22Rv1 (cell line): ENCODE measurements at regions not wholly inside any gene's neighbourhood (a gene's known extent, or its start where the extent isn't known, plus 50 kb on each side); places are given as distances from the start of the nearest gene placed in this dataset.
"Not testable (repeated sequence)": the region's sequence is repeated elsewhere in the genome, so short reads cannot be mapped to it uniquely, and the experiment has no call there.

Experiments used
- H3K27ac ChIP-seq: fragments of 450-650 bp; 2 replicates; pipeline ENCODE4 v1.5.1; 2017
- CTCF ChIP-seq: fragments of 450-650 bp; IDR thresholded peaks from 2 replicates; pipeline ENCODE4 v1.5.1; 2017; ENCODE audit warnings: mild to moderate bottlenecking
- ZFX ChIP-seq: fragments of 450-650 bp; IDR thresholded peaks from 2 replicates; pipeline ENCODE4 v1.6.1; 2017; ENCODE audit warnings: antibody characterized with exemption, borderline replicate concordance

- H3K27ac ChIP-seq, result no peak overlapping the region
- no peak for TF ChIP-seq ZFX
- no peak for TF ChIP-seq CTCF
Observed at GRCh38 chr2:18977409-18977808, 381.0 kb downstream of the OSR1 start.

DNA sequence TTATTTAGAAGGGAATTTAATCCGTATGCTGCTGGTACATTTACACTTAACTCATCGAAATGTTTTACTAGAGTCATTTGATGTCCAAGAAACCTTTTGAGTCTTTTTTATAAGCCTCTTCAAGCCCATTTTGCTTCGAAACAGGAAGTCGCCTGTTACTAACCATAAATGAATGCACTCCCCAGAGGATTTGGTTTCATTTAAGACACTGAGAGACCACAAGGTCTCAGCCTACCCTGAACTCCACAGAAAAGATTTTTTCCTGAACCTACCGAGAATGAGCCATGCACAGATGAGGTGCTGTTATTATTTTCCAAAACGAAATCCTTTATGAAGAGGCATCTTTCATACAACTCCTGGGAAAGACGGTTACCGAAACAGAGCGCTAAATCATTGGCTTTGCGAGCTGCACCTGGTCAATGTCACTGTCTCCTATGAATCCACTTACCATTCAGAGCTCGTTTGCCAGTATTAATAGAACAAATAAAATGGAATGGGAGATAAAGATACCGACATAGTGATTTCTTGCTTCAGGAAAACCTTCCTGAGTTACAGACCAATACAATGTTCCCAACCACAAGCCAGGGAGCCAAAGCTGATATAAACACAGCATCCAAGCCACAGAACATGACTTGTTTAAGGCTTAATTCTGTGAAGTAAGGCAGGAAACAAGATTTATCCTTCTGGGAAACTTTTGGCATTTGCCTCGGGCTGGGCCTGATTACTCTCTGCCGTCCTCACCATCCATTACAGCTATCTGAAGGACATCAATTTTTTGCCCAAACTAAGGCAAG is 382.1 kb downstream of the OSR1 start:
- no peak for TF ChIP-seq ZFX
- TF ChIP-seq CTCF, result no peak
- no peak overlapping the region for H3K27ac ChIP-seq

DNA sequence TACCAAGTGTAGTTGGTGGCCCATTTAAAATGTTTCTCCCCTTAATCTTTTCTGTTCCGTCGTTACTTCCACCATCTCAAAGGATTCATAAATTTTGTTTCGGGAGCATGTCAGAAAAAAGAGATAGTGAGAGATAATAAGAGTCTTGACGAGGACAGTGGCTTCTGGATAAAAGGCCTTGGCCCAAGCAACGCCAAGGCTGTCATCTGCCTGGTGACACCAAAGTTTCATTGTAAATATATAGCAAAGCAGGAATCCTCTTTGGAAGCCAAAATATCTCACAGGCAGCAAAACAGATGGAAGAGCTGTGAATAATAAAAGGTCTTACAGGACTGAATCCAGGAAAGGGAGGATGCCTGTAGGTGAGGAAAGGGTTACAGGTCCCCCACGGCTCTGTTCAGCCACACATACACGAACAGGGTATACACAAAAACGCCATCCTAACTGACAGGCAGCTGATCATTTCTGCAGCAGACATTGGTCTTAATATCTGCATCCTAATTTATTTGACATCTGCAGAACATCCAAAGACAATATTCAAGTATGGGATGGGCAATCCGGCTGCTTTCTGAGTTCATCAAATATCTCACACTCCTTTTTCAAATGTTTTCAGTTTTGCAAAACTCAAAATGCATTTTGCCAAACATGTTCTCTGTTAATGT is 382.8 kb downstream of the OSR1 start:
- TF ChIP-seq CTCF (no peak), ZFX (no peak)
- H3K27ac ChIP-seq, result no peak overlapping the region

- TF ChIP-seq ZFX, result no peak
Observed at GRCh38 chr2:18971628-18972027, 382.3 kb upstream of the NT5C1B start.

GRCh38 chr2:18971069-18971378 is 381.7 kb upstream of the NT5C1B start:
- no peak for TF ChIP-seq ZFX
- TF ChIP-seq CTCF, result no peak
- peak overlapping the region; percentile 65 for H3K27ac ChIP-seq

More at GRCh38 chr2:18971628-18972027, 382.3 kb upstream of the NT5C1B start:
- peak overlapping the region; percentile 65 for H3K27ac ChIP-seq

DNA sequence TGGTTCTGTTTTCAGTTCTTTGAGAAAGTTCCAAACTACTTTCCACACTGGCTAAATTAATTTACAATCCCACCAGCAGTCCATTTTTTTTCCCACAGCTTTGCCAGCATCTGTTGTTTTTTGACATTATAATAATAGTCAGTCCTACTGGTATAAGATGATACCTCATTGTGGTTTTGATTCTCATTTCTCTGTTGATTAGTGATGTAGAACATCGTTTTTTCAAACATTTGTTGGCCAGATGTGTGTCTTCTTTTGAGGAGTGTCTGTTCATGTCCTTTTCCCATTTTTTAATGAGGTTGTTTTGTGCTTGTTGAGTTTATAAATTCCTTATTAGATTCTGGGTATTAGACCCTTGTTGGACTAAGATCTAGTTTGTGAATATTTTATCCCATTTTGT is 376.8 kb upstream of the NT5C1B start:
- no peak for TF ChIP-seq CTCF
- no peak for TF ChIP-seq ZFX

DNA sequence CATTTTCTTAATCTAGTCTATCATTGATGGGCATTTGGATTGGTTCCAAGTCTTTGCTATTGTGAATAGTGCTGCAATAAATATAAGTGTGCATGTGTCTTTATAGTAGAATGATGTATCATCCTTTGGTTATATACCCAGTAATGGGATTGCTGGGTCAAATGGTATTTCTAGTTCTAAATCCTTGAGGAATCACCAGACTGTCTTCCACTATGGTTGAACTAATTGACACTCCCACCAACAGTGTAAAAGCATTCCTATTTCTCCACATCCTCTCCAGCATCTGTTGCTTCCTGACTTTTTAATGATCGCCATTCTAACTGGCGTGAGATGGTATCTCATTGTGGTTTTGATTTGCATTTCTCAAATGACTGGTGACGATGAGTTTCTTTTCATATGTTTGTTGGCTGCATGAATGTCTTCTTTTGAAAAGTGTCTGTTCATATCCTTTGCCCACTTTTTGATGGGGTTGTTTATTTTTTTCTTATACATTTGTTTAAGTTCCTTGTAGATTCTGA is 374.4 kb upstream of the NT5C1B start:
- H3K27ac ChIP-seq, result not testable (repeated sequence)

More for the DNA sequence above, 376.8 kb upstream of the NT5C1B start:
- H3K27ac ChIP-seq, result no peak overlapping the region

- TF ChIP-seq CTCF (no peak), ZFX (no peak)
- H3K27ac ChIP-seq, result no peak overlapping the region
Observed at GRCh38 chr2:18961991-18962421, 372.6 kb upstream of the NT5C1B start.
